ENCODE measurements at regions not wholly inside any gene's neighbourhood (a gene's known extent, or its start where the extent isn't known, plus 50 kb on each side); places are given as distances from the start of the nearest gene placed in this dataset.

DNA sequence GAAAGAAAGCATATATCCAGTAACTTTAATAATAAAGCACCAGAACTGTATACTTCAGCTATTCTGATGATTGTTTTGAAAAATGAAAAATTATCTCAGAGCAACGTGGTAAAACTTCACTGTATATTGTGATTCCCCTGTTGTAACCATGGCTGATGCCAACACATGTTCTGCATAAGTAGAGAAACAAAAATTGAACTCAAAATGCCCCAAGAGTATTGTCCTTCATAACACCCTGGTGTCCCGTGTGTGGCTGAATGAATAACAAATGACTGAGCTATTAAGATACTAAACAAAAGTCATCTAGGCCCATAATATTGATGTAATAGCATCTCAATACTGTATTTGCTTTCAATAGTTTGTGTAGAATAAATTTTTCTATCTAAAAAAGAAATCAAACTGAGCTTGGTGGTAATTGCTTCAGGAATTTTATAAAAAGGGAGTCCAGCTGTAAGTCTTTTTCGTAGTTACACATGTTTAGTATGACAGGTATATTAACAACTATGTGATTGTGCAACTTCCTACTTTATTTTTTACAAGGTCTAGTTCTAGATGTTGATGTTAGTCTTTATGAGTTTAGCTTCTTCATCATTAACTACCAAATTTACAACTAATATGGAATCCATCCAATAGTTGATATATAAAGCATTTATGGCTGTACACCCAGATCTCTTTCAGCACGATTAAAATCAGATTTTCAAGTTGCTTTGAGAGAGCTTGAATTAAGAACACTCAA, 623.8 kb upstream of the AGTR1 start:
- Histone ChIP-seq H3K36me3 (ENCODE audit: insufficient read depth, low read length, poor library complexity, severe bottlenecking) (no peaks in the 10 kb centered on the region), H3K4me3 (ENCODE audit: low read depth, low read length, poor library complexity, severe bottlenecking) (no peak overlapping the region), H3K27me3 (replicated peaks; ENCODE audit: insufficient read depth, low read depth, low read length, poor library complexity) (no peaks in the 10 kb centered on the region), H3K9me3 (ENCODE audit: low read depth, low read length, poor library complexity, severe bottlenecking) (no peaks in the 10 kb centered on the region), H3K4me1 (ENCODE audit: insufficient read depth, low read length, poor library complexity, severe bottlenecking) (peaks cover 38% of the 10 kb centered on the region), H3K27ac (ENCODE audit: low read depth, low read length, poor library complexity, severe bottlenecking) (no peak overlapping the region)
- POLR2A ChIA-PET (ENCODE audit: low non-redundant PET) = no interaction called here
- no peak for DNase-seq (ENCODE audit: low spot score)
- intact Hi-C loops (cut with micrococcal nuclease; ENCODE audit: unreplicated experiment) = loop anchor here (10.0 kb wide), 2 partner anchors 291 to 339 kb away; no protein-coding TSS in a partner anchor
- CTCF ChIA-PET = no interaction called here
- no TSS peak for BruUV-seq (replicated peaks)
- no peak for TF ChIP-seq EZH2 (IDR thresholded peaks at IDR 0.05; ENCODE audit: borderline replicate concordance, low read depth, low read length, poor library complexity, severe bottlenecking)

DNA sequence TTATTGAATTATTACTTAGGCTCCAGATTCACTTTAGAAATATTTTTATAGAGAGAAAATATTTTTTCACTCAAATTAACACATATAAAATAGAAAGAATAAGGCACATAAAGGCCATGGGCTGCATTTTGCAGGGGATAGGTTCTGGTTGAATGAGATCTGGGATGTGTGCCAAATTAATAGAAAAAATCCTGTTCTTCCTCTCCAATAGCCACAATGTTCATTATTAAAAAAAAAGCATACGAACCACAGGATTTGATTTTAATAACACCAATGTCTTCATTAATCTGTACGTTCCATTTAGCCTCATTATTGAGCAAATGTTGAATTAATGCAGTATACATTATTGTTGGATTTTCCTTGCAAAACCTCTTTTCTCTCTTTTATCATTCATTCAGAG, 622.8 kb upstream of the AGTR1 start:
- CTCF ChIA-PET = no interaction called here
- DNase-seq (ENCODE audit: low spot score) = peak; percentile 66
- intact Hi-C loops (cut with micrococcal nuclease; ENCODE audit: unreplicated experiment) = loop anchor here (5.0 to 10.0 kb wide), 7 partner anchors 143 to 1328 kb away; no protein-coding TSS in a partner anchor
- Histone ChIP-seq H3K4me3 (ENCODE audit: low read depth, low read length, poor library complexity, severe bottlenecking) (no peak overlapping the region), H3K36me3 (ENCODE audit: insufficient read depth, low read length, poor library complexity, severe bottlenecking) (no peaks in the 10 kb centered on the region), H3K27me3 (replicated peaks; ENCODE audit: insufficient read depth, low read depth, low read length, poor library complexity) (no peaks in the 10 kb centered on the region), H3K9me3 (ENCODE audit: low read depth, low read length, poor library complexity, severe bottlenecking) (no peaks in the 10 kb centered on the region), H3K4me1 (ENCODE audit: insufficient read depth, low read length, poor library complexity, severe bottlenecking) (peaks cover 38% of the 10 kb centered on the region), H3K27ac (ENCODE audit: low read depth, low read length, poor library complexity, severe bottlenecking) (no peak overlapping the region)
- TF ChIP-seq, protein P1, sequence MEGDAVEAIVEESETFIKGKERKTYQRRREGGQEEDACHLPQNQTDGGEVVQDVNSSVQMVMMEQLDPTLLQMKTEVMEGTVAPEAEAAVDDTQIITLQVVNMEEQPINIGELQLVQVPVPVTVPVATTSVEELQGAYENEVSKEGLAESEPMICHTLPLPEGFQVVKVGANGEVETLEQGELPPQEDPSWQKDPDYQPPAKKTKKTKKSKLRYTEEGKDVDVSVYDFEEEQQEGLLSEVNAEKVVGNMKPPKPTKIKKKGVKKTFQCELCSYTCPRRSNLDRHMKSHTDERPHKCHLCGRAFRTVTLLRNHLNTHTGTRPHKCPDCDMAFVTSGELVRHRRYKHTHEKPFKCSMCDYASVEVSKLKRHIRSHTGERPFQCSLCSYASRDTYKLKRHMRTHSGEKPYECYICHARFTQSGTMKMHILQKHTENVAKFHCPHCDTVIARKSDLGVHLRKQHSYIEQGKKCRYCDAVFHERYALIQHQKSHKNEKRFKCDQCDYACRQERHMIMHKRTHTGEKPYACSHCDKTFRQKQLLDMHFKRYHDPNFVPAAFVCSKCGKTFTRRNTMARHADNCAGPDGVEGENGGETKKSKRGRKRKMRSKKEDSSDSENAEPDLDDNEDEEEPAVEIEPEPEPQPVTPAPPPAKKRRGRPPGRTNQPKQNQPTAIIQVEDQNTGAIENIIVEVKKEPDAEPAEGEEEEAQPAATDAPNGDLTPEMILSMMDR (conservative IDR thresholded peaks at IDR 0.05; ENCODE audit: low read depth, low read length) = no peak
- no peak for TF ChIP-seq EZH2 (IDR thresholded peaks at IDR 0.05; ENCODE audit: borderline replicate concordance, low read depth, low read length, poor library complexity, severe bottlenecking)
- POLR2A ChIA-PET (ENCODE audit: low non-redundant PET) = no interaction called here
- no TSS peak for BruUV-seq (replicated peaks)

GRCh38 chr3:148075771-148076716, 621.7 kb upstream of the AGTR1 start:
- Histone ChIP-seq H3K4me1 (ENCODE audit: insufficient read depth, low read length, poor library complexity, severe bottlenecking) (peaks cover 38% of the 10 kb centered on the region), H3K4me3 (ENCODE audit: low read depth, low read length, poor library complexity, severe bottlenecking) (no peak overlapping the region), H3K36me3 (ENCODE audit: insufficient read depth, low read length, poor library complexity, severe bottlenecking) (no peaks in the 10 kb centered on the region), H3K9me3 (ENCODE audit: low read depth, low read length, poor library complexity, severe bottlenecking) (no peaks in the 10 kb centered on the region), H3K27me3 (replicated peaks; ENCODE audit: insufficient read depth, low read depth, low read length, poor library complexity) (no peaks in the 10 kb centered on the region), H3K27ac (ENCODE audit: low read depth, low read length, poor library complexity, severe bottlenecking) (no peak overlapping the region)
- ChIA-PET POLR2A (ENCODE audit: low non-redundant PET) (no interaction called here), CTCF (interaction anchor here (0.6 kb wide), 1 partner anchor 12 kb away, joined by 3 read pairs; no protein-coding TSS in a partner anchor)
- TF ChIP-seq, protein P1 (conservative IDR thresholded peaks at IDR 0.05; ENCODE audit: low read depth, low read length) = peak; percentile 87
- no peak for TF ChIP-seq EZH2 (IDR thresholded peaks at IDR 0.05; ENCODE audit: borderline replicate concordance, low read depth, low read length, poor library complexity, severe bottlenecking)
- BruUV-seq (replicated peaks) = no TSS peak
- DNase-seq (ENCODE audit: low spot score) = peak; percentile 75
- intact Hi-C loops (cut with micrococcal nuclease; ENCODE audit: unreplicated experiment) = loop anchor here (5.0 to 10.0 kb wide), 7 partner anchors 144 to 1329 kb away; no protein-coding TSS in a partner anchor

All from A673 (cell line).